ENCODE measurements at regions not wholly inside any gene's neighbourhood (a gene's known extent, or its start where the extent isn't known, plus 50 kb on each side); places are given as distances from the start of the nearest gene placed in this dataset.

DNA sequence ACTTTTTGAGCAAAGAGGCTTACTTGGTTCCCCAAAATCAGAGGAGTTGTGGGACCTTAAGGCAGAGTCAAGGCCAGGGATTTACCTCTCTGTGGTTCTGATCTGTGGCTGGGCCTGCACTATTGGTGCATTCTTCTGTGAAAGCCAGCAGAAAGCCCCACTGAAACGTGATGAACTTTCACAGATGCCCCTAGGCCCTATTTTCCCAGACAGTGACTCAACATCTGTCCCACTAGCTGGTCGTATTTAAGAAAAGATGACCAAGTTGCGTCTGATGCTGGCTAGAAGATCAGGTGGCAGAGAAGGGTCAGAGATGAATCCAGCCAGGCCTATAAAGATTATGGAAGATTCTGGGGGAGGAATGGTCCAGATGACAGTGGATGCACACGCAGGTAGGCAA lies 153.1 kb downstream of the ACTL7B start:
- TF ChIP-seq, protein P1, sequence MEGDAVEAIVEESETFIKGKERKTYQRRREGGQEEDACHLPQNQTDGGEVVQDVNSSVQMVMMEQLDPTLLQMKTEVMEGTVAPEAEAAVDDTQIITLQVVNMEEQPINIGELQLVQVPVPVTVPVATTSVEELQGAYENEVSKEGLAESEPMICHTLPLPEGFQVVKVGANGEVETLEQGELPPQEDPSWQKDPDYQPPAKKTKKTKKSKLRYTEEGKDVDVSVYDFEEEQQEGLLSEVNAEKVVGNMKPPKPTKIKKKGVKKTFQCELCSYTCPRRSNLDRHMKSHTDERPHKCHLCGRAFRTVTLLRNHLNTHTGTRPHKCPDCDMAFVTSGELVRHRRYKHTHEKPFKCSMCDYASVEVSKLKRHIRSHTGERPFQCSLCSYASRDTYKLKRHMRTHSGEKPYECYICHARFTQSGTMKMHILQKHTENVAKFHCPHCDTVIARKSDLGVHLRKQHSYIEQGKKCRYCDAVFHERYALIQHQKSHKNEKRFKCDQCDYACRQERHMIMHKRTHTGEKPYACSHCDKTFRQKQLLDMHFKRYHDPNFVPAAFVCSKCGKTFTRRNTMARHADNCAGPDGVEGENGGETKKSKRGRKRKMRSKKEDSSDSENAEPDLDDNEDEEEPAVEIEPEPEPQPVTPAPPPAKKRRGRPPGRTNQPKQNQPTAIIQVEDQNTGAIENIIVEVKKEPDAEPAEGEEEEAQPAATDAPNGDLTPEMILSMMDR (IDR thresholded peaks at IDR 0.05) = no peak
- peaks cover 30% of the 10 kb centered on the region for H3K27me3 Mint-ChIP-seq (ENCODE audit: unreplicated experiment)
- no peak overlapping the region for H3K4me3 Mint-ChIP-seq (ENCODE audit: unreplicated experiment)
- peaks cover 8% of the 10 kb centered on the region for H3K4me1 Mint-ChIP-seq (ENCODE audit: unreplicated experiment)
- DNase-seq (ENCODE audit: extremely low spot score, unreplicated experiment) = no peak
- H3K36me3 Mint-ChIP-seq (ENCODE audit: unreplicated experiment) = no peaks in the 10 kb centered on the region
- H3K27ac Mint-ChIP-seq (ENCODE audit: unreplicated experiment) = no peak overlapping the region
- peaks cover 6% of the 10 kb centered on the region for H3K9me3 Mint-ChIP-seq (ENCODE audit: unreplicated experiment)

DNA sequence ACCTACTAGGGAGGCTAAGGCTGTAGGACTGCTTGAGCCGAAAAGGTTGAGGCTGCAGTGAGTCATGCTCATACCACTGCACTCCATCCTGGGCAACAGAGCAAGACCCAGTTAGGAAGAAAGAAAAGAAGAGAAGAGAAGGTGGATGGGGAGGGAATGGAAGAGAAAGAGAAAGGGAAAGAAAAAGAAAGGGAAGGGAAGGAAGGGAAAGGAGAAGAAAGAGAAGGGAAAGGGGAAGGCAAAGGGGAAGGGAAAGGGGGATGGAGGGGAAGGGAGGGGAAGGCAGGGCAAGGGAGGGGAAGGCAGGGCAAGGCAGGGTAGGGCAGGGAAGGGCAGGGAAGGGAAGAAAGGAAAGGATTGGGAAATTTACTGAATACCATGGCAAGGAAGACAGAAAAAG lies 157.0 kb downstream of the ACTL7B start:
- Mint-ChIP-seq H3K4me3 (ENCODE audit: unreplicated experiment) (no peak overlapping the region), H3K27me3 (ENCODE audit: unreplicated experiment) (peaks cover 24% of the 10 kb centered on the region), H3K9me3 (ENCODE audit: unreplicated experiment) (peaks cover 12% of the 10 kb centered on the region), H3K4me1 (ENCODE audit: unreplicated experiment) (peaks cover under 1% of the 10 kb centered on the region), H3K36me3 (ENCODE audit: unreplicated experiment) (no peaks in the 10 kb centered on the region), H3K27ac (ENCODE audit: unreplicated experiment) (no peak overlapping the region)
- TF ChIP-seq, protein P1 (IDR thresholded peaks at IDR 0.05) = no peak
- DNase-seq (ENCODE audit: extremely low spot score, unreplicated experiment) = no peak

DNA sequence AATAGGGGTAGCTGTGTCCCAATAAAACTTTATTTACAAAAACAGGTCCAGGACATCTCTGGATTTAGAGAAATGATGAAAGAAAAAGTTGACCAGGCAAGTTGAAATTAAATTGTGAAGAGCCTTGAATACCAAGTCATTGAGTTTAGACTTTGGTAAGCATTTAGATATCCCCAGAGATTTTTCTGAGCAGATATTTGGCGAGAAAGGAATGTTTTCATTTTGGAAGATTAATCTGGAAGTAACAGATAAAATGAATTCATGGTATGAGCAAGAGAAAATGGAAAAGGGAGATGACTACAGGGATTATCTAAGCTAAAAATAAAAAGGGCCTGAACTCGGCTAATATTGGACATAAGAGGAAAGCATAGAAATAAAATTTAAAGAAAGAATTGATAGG lies 157.6 kb downstream of the ACTL7B start:
- Mint-ChIP-seq H3K9me3 (ENCODE audit: unreplicated experiment) (peaks cover 12% of the 10 kb centered on the region), H3K27ac (ENCODE audit: unreplicated experiment) (no peak overlapping the region), H3K36me3 (ENCODE audit: unreplicated experiment) (no peaks in the 10 kb centered on the region), H3K4me3 (ENCODE audit: unreplicated experiment) (no peak overlapping the region), H3K4me1 (ENCODE audit: unreplicated experiment) (no peaks in the 10 kb centered on the region), H3K27me3 (ENCODE audit: unreplicated experiment) (peaks cover 26% of the 10 kb centered on the region)
- DNase-seq (ENCODE audit: extremely low spot score, unreplicated experiment) = no peak
- TF ChIP-seq, protein P1 (IDR thresholded peaks at IDR 0.05) = no peak

DNA sequence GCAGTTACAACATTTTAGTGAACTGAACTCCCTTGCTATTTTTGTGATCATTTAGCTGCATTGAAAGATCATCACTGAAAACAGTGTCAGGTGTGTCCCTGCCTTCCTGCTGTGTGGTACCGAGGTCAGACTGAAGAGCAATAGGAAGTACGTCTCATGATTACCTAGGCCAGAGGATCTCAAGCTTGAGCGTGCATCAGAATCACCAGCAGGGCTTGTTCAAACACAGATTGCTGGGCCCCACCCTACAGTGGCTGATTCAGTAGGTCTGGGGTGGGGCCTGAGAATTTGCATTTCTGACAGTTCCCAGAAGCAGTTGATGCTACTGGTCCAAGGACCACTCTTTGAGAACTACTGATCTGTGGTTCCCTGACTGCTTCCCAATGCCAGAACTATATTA lies 159.6 kb downstream of the ACTL7B start:
- H3K27ac Mint-ChIP-seq (ENCODE audit: unreplicated experiment) = no peak overlapping the region
- DNase-seq (ENCODE audit: extremely low spot score, unreplicated experiment) = no peak

DNA sequence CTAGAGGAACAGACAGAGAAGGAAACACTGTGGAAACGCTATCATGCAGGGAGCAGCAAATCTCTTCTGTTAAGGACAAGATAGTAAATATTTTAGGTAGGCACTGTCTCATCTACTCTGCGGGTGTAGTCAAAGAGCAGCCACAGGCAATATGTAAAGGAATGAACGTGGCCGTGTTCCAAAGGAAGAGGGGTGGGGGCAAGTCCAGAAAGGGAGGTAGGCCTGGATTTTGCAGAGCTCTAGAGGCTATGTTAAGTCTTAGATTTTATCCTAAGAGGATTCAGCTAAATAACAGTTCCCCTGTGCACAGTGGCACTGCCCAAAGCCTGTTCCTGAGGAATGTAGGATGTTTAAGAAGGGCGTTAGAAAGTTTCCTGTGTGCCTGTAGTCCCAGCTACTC lies 161.6 kb downstream of the ACTL7B start:
- Mint-ChIP-seq H3K9me3 (ENCODE audit: unreplicated experiment) (peaks cover 12% of the 10 kb centered on the region), H3K27me3 (ENCODE audit: unreplicated experiment) (peaks cover 29% of the 10 kb centered on the region), H3K4me1 (ENCODE audit: unreplicated experiment) (no peaks in the 10 kb centered on the region), H3K27ac (ENCODE audit: unreplicated experiment) (no peak overlapping the region), H3K36me3 (ENCODE audit: unreplicated experiment) (no peaks in the 10 kb centered on the region), H3K4me3 (ENCODE audit: unreplicated experiment) (no peak overlapping the region)
- TF ChIP-seq, protein P1 (IDR thresholded peaks at IDR 0.05) = no peak
- no peak for DNase-seq (ENCODE audit: extremely low spot score, unreplicated experiment)

More for the DNA sequence above, 159.6 kb downstream of the ACTL7B start:
- H3K36me3 Mint-ChIP-seq (ENCODE audit: unreplicated experiment) = no peaks in the 10 kb centered on the region
- peaks cover 38% of the 10 kb centered on the region for H3K27me3 Mint-ChIP-seq (ENCODE audit: unreplicated experiment)
- peaks cover 12% of the 10 kb centered on the region for H3K9me3 Mint-ChIP-seq (ENCODE audit: unreplicated experiment)
- H3K4me3 Mint-ChIP-seq (ENCODE audit: unreplicated experiment) = no peak overlapping the region
- TF ChIP-seq, protein P1 (IDR thresholded peaks at IDR 0.05) = no peak
- no peaks in the 10 kb centered on the region for H3K4me1 Mint-ChIP-seq (ENCODE audit: unreplicated experiment)

Measured in osteocyte (in vitro differentiated cells).